Stimulated activated CD4-positive, alpha-beta T cell treated with anti-CD3 and anti-CD28 coated beads, Interleukin-4, amount 100 ng/mL, for 24 hours (primary cell): ENCODE measurements at regions not wholly inside any gene's neighbourhood (a gene's known extent, or its start where the extent isn't known, plus 50 kb on each side); places are given as distances from the start of the nearest gene placed in this dataset.

Source experiments
- DNase-seq: peaks from one replicate; pipeline ENCODE4 v3.0.0-alpha.2; 2020

- DNase-seq: no peak
Observed at GRCh38 chr5:4420177-4420576, 720.0 kb upstream of the ADAMTS16 start.

DNA sequence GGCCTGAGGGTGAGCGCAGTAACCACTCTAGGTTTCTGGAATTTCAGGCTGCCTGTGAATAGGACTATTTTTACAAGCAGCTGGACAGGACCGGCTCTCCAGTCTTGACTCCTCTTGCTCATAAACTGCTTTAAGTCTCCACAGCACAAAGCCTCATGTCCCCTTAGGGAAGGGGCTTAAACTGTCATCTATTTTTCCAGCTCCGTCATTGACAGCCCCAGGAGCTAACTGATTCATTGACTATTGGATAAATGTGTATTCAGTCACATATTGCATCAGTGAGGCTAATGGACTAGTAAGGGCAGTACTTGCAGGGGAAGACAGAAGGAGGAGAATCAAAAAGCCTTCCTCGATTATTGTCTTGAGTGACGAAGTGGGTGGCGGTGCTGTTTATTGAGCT lies 719.4 kb upstream of the ADAMTS16 start:
- no peak for DNase-seq

GRCh38 chr5:4422247-4422646 lies 717.9 kb upstream of the ADAMTS16 start:
- no peak for DNase-seq

GRCh38 chr5:4424895-4425294 lies 715.2 kb upstream of the ADAMTS16 start:
- DNase-seq: no peak

DNA sequence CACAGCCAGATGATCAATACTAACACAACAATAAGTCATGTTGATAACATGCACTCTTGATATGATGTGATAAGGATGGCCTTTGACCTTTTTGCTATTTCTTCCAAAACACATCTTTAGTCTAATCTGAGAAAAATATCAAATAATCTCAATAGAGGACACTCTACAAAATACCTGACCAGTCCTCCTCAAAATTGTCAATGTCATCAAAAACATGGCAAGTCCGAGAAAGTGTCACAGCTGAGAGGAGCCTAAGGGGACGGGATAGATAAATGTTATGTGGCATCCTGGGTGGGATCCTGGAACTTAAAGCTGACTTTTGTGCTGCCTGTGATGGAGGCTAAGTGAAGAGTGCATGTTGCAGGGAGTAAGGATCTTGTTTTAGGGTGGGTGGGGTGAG lies 699.6 kb upstream of the ADAMTS16 start:
- no peak for DNase-seq

DNA sequence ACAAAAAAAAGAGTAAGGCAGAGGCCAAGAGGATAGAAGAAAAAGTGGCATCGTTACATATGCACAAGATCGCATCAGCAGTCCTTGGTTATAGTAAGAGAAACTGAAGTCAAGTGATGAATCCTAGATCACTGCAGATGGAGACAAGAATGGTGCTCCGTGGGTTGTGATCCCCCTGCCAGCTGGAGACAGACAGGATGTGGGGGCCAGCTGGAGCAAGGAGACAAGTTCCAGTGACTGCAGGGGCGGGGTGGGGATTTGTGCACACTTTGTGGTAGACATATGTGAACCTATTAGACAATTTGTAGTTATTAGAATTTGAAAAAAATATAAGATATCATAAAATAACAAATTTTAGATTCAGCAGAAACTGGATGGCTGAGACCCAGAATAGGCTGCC lies 697.9 kb upstream of the ADAMTS16 start:
- DNase-seq: no peak

DNA sequence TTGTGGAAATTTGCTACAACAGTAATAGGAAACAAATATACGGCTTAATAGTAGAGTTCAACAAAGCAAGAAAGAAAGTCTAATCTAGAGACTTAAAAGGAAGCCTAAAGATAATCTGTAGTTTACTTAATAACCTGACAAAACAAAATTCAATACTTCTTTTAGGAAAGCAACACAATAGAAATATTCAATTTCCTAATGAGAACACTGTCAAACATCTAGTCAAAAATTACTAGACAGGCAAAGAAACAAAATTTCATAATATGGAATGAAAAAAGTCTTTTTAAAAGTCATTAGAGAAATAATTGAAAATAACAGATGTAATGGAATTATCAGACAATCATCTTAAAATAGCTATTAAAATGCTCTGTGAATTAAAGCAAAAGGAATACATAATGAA lies 692.5 kb upstream of the ADAMTS16 start:
- DNase-seq: no peak

DNA sequence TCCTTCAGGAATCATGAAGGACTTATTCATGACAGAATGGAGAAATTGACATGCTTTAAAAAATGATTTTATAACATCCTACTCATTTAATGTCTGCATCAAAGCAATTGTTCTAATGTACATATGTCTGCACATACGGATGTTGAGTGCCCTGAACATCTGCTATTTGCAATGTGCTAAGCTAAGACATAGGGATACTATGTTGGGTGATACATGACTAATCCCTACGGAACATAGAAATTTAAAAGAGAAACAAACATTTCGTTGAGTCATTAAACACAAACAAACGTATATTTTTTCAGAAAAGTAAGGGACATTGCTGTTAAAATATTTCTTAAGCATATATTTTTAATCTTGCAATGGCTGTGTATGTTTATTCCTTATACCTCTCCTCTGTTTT lies 686.5 kb upstream of the ADAMTS16 start:
- DNase-seq: no peak

GRCh38 chr5:4479426-4479825 lies 660.7 kb upstream of the ADAMTS16 start:
- DNase-seq: no peak

GRCh38 chr5:4480528-4481349 lies 659.4 kb upstream of the ADAMTS16 start:
- DNase-seq: no peak

DNA sequence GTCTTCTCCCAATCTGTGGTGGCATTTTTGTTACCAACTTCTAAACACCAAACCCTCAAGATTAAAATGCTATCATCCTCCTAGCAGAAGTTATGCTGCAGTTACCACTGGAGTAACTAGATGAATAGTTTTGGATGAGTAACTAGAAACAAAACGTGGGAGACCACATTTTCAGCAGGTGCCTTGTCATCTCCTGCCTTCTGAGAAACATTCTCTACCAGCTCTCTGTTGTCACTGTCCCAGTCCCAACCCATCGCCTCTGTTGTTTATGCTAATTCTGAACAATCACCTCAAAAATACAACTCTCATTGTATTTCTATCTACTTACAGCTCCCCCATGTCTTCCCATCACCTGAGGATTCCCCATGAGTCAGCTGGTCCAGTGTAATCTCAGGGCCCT lies 652.5 kb upstream of the ADAMTS16 start:
- no peak for DNase-seq

DNA sequence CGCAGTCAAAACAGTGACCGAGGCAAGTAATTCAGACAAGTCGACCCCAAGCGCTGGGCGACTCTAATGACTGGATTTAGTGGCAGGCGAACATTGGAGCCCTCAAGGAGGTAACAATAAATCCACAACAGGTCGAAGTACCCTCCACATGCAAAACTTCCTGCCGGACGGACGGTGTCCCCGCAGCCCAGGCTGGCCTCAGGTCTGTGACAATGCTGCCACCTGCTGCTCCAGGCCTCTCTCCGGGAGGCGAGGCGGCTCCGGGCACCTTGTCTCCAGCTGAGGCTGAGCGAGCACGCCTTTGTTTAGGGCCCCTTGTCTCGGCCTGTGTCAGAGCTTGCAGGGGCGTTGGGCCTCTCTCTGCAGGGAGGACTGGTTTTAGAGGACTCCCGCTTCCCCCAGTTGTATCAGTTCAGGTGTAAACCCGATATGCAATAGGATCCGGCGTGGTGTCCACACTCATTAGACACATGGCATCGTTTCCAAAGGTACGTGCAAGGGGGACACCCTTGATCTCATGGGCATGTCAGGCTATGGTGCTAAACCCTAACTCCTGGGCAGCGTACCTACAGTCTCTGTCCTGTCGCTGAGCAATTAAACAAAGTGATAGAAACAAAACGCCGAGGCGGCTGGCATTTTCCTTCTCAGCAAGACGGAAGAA lies 628.0 kb upstream of the ADAMTS16 start:
- DNase-seq: no peak

DNA sequence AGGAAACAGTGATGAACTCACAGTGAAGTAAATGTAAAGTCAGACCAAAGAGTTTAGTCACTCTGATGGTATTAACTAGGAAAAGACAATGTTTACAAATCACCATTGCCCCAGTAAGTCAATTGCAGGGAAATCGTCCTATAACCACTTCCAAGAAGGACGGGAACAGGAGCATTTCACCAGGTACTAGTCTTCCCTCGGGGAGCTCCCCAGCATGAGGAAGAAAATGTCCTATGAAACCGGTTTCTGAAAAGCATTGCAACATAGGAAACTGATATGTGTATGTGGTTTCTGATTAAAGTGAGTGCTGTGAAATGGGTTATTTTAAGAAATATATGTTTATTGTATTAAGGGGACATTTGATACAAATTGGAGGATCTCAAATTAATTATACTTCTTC lies 626.7 kb upstream of the ADAMTS16 start:
- DNase-seq: no peak

DNA sequence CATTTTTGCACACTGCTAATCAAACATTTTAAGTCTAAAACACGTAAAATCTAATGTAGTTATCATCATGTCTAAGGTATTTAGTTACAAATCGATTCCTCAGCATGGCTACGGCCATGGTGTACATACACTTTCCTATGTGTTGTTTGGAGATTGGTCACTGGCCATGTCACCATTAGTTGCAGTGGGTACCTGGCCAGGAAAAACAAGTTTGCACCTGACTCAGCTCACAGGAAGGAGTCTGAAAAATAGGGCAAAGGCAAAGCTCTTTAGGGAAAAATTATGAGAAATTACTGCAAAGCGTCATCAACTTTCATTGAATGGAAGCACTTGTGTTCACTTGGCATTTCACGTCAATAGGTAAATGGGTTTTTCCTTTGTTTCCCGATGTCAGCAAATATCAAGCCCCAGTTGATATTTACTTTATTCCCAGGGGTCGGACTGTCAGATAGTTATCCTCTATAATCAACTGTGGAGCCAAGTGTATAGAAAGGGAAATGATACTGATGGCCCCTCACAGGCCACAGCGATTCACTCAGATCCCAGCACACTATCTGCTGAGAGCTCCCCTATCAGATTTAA lies 626.0 kb upstream of the ADAMTS16 start:
- DNase-seq: no peak

GRCh38 chr5:4518903-4519672 lies 621.0 kb upstream of the ADAMTS16 start:
- no peak for DNase-seq

DNA sequence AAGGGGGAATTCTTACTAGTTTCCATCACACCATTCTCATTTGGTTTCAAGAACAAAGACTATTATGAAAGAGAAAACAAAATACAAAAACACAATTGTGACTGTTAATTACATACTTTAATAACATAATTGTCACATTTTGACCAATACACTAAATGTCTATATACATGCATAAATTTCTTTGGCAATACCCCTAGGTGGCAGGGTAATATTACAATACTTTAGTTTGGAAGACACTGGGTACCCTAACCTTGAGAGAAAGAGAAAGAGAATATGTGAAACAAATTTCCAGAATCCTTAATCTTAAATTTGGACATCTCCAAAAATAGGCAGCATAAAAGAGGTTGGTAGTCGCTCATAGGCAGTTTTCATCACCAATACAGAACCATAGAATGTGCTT lies 619.6 kb upstream of the ADAMTS16 start:
- no peak for DNase-seq

DNA sequence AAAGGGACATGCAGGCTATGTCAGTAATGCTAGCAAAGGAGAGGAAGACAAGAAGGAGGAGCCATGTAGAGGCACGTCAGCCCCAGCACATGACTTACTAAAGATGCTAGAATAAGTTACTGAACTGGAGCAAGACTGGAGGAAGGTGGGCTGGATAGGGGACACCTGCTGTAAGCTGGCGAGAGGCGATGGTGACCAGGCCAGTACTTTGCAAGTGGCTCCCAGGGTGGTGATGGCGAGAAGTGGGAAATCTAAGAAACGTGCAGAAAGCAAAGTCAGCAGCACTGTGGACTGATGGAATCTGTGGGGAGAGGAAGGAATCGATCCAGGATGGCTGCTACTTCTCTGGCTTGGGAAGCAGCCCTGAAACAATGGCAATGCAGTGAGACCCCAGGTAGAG lies 617.1 kb upstream of the ADAMTS16 start:
- DNase-seq: no peak

DNA sequence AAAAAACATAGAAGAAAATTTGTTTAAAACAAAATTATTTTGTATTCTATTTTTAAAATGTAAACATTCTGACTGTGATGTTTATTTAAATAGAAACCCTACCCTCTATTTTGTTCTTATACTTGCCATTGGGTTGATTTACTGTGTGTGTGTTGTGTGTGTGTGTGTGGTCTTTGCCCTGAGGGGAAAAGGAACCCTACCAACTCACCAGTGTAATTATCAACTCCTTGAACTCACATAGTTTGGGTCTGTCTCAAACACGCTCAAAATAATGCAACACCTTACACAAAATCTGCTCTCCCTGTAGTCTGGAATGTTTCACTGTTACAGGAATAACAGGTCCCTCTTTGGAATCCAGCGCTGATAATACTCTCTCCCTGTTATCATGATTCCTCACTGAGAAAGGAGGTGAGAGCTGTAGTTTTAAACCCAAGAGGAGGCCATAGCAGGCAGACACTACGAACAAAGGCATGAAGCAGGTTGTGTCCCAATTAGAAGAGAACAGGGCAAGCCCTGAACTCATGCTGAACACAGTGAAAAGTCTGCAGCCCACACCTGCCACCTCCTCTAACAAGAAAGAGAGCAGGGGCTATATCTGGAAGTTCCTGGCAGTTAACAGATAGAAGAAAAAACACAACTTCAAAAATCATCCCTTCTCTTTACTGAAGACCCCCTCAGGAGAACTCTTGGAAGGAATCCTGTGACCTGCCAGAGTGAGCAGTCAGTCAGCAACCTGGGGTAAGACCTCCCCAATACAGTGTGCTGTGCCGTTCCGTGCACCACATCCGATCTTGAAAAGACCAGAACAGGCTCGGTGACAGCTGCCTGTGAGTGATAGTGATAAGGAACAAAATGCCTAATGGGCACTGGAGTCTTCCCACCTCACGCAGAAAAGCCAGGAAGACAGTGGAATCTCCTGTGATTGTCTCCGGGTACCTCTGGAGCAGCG lies 608.1 kb upstream of the ADAMTS16 start:
- DNase-seq: no peak

DNA sequence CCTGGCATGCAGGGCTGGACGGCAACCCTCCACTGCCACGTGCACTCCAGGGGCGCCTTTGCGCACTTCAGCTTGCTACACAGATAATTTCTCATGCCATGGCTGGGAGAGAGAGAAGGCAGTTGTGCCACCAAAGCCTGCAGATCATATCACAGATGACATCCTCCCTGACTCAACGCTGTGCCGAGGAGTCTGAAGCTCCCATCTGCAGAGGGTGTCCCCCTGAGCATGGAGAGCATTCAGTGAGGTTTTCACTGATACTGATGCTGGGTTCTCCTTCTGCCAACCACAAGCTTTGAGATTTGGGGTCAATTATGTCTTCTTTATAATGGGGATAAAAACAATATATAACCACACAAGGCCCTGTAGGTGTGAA lies 607.4 kb upstream of the ADAMTS16 start:
- DNase-seq: no peak

DNA sequence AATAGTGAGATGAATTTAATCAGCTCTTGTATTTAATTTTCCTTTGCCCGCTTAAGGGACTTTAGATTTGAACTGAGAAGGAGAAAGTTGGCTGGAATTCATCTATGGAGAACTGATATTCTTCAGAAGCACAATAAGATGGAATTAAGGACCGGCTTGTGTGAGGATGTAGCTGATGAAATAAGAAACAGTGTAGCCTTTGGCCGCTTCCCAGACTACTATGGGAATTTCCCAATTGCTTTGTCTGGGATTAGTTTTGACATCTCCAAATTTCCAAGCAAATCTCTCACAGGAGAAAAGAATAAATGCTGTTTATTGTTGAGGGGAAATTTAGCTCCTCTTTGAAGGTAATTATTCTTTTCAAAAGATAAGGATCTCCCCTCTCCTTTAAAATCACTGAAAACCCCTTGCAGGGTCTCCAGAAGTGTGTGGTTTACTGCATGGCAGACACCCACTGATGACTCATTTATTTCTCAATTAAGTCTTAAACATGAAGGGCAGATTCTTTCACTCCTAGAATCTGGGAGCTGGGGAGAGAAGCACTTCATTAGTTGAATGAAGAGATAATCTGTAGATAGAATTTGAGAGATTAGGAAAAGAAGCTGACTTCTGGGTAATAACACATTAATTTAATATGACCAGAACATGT lies 606.5 kb upstream of the ADAMTS16 start:
- no peak for DNase-seq

DNA sequence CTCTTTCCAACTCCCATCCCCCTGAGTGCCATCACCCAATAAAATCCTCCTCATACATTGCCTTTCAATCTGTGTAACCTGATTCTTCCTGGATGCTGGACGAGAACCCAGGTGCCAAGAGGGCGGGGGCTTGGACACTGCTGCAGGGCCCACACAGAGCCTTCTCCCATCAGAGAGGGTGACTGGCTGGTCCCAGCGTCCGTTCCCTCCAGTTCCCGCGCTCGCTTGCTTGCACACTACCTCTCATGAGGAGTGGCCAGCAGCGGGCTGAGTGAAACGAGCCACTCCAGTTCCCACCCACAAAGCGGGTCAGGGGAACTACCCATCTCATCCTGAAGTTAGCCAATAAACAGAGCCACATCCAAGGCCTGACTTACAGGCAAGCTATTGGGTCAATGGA lies 602.6 kb upstream of the ADAMTS16 start:
- no peak for DNase-seq
